Transverse colon (tissue), 4 donors: ENCODE measurements at regions not wholly inside any gene's neighbourhood (a gene's known extent, or its start where the extent isn't known, plus 50 kb on each side); places are given as distances from the start of the nearest gene placed in this dataset.

ENCODE experiments used
- DNase-seq: peaks from one replicate; pipeline ENCODE4 v3.0.0-alpha.2; 2019
- H3K27ac ChIP-seq, 4 donors: fragments of 200-600 bp; sonication (generic); 2 replicates each; pipeline ENCODE4 v1.5.1; 2016 to 2018; ENCODE audit warnings: inconsistent platforms in 4 of 4
- H3K27me3 ChIP-seq: fragments of 200-600 bp; sonication (generic); 2 replicates; pipeline ENCODE4 v1.5.1; 2017; ENCODE audit warnings: inconsistent platforms
- H3K36me3 ChIP-seq, 4 donors: fragments of 200-600 bp; sonication (generic); 2 replicates each; pipeline ENCODE4 v1.5.1; 2017 to 2019; ENCODE audit warnings: inconsistent platforms in 4 of 4
- H3K4me1 ChIP-seq, 4 donors: fragments of 200-600 bp; sonication (generic); 2 replicates each; pipeline ENCODE4 v1.5.1; 2017 to 2020; ENCODE audit warnings: inconsistent platforms in 4 of 4
- H3K4me3 ChIP-seq, 4 donors: fragments of 200-600 bp; sonication (generic); 1 replicate in 1 of 4; 2 replicates in 3 of 4; pipeline versions ENCODE4 v1.5.1 to v1.6.1; 2017 to 2019; ENCODE audit warnings: inconsistent platforms in 4 of 4
- H3K9me3 ChIP-seq, 2 donors: fragments of 200-600 bp; sonication (generic); 2 replicates each; pipeline ENCODE4 v1.5.1; 2017 to 2019; ENCODE audit warnings: inconsistent platforms in 2 of 2
- CTCF ChIP-seq, 5 experiments: fragments of 200-600 bp in 3 of 5; fragments of 450-650 bp in 2 of 5; sonication (generic) in 3 of 5; IDR thresholded peaks; 1 replicate in 2 of 5; 2 replicates in 3 of 5; pipeline ENCODE4 v1.5.1; 2016 to 2017; ENCODE audit warnings: antibody characterized with exemption in 5 of 5, inconsistent platforms in 3 of 5, mild to moderate bottlenecking in 2 of 5, moderate library complexity in 1 of 5
- EP300 ChIP-seq: sonication (generic); formaldehyde crosslinking; IDR thresholded peaks from one replicate; pipeline ENCODE4 v1.6.1; 2017; ENCODE audit warnings: antibody characterized with exemption, low read depth
- POLR2A ChIP-seq: fragments of 450-650 bp; IDR thresholded peaks from one replicate; pipeline ENCODE4 v1.6.1; 2016; ENCODE audit warnings: antibody characterized with exemption, mild to moderate bottlenecking, moderate library complexity
- POLR2AphosphoS5 ChIP-seq, 3 donors: sonication (generic); formaldehyde crosslinking; IDR thresholded peaks; one replicate each; pipeline ENCODE4 v1.6.1; 2016; ENCODE audit warnings: antibody characterized with exemption in 3 of 3
- WGBS, 2 donors: methylation state at CpG; one replicate each; pipeline ENCODE4 v1.1.5; 2018; ENCODE audit warnings: low coverage in 1 of 2; 5-methylcytosine and 5-hydroxymethylcytosine counted together
- in situ Hi-C, 4 donors: fragments of 200-750 bp; cut with MboI; loops; one replicate each; pipeline versions ENCODE4 v1.15.0 to v1.15.1; 2017; ENCODE audit warnings: low sequenced_read_pairs in 3 of 4, low pct_ligation_motif_present in 1 of 4, low pct_unique_long_range_greater_than_20kb in 1 of 4
- intact Hi-C: fragments of 100-400 bp; cut with DNase I; formaldehyde crosslinking; loops from one replicate; pipeline ENCODE4 v1.15.1; 2023; ENCODE audit warnings: low total_unique reads

- Histone ChIP-seq H3K4me1 (no peaks in the 10 kb centered on the region), H3K27me3 (no peaks in the 10 kb centered on the region), H3K36me3 (no peaks in the 10 kb centered on the region), H3K9me3 (no peaks in the 10 kb centered on the region), H3K4me3 (no peak overlapping the region), H3K27ac (no peak overlapping the region)
- intact Hi-C loops (no loop called here), in situ Hi-C loops (no loop called here)
- DNase-seq, result no peak
- TF ChIP-seq POLR2AphosphoS5 (IDR thresholded peaks at IDR 0.05) (no peak), EP300 (no peak), CTCF (IDR thresholded peaks at IDR 0.05) (no peak), POLR2A (no peak)
Observed at GRCh38 chr12:60391791-60392190, 796.0 kb downstream of the SLC16A7 start.

GRCh38 chr12:60393093-60393492, 797.3 kb downstream of the SLC16A7 start:
- no peak for DNase-seq
- H3K27me3 ChIP-seq, result no peaks in the 10 kb centered on the region
- in situ Hi-C loops (no loop called here), intact Hi-C loops (no loop called here)
- WGBS, 2 donors, result 70% methylated on average over 5 of the region's 5 CpGs; no CpG with 5 or more reads in 1 of the 2 donors
- no peak overlapping the region for H3K4me3 ChIP-seq
- TF ChIP-seq POLR2AphosphoS5 (IDR thresholded peaks at IDR 0.05), result no peak
- no peak for TF ChIP-seq CTCF (IDR thresholded peaks at IDR 0.05)
- no peak for TF ChIP-seq POLR2A
- no peak for TF ChIP-seq EP300
- H3K4me1 ChIP-seq, result no peaks in the 10 kb centered on the region
- H3K9me3 ChIP-seq, result no peaks in the 10 kb centered on the region
- H3K36me3 ChIP-seq, result no peaks in the 10 kb centered on the region
- no peak overlapping the region for H3K27ac ChIP-seq

GRCh38 chr12:60394665-60395064, 798.8 kb downstream of the SLC16A7 start:
- TF ChIP-seq POLR2AphosphoS5 (IDR thresholded peaks at IDR 0.05) (no peak), CTCF (IDR thresholded peaks at IDR 0.05) (no peak), POLR2A (no peak), EP300 (no peak)
- no peaks in the 10 kb centered on the region for H3K27me3 ChIP-seq
- no peaks in the 10 kb centered on the region for H3K36me3 ChIP-seq
- H3K9me3 ChIP-seq, result no peaks in the 10 kb centered on the region
- H3K4me1 ChIP-seq, result no peaks in the 10 kb centered on the region
- in situ Hi-C loops (no loop called here), intact Hi-C loops (no loop called here)
- 67 to 84% methylated on average over 1 to 2 of the region's 2 CpGs for WGBS, 2 donors
- no peak overlapping the region for H3K4me3 ChIP-seq
- DNase-seq, result no peak
- H3K27ac ChIP-seq, result no peak overlapping the region

- WGBS, 2 donors, result 64 to 100% methylated on average over 1 of the region's 1 CpG
- H3K36me3 ChIP-seq, result no peaks in the 10 kb centered on the region
Observed at GRCh38 chr12:60398547-60398946, 802.7 kb downstream of the SLC16A7 start.

More at GRCh38 chr12:60398547-60398946, 802.7 kb downstream of the SLC16A7 start:
- Histone ChIP-seq H3K4me1 (no peaks in the 10 kb centered on the region), H3K27me3 (no peaks in the 10 kb centered on the region), H3K4me3 (no peak overlapping the region), H3K27ac (no peak overlapping the region), H3K9me3 (peaks cover 0 to 2% of the 10 kb centered on the region in 2 donors)
- TF ChIP-seq POLR2AphosphoS5 (IDR thresholded peaks at IDR 0.05) (no peak), POLR2A (no peak), EP300 (no peak), CTCF (IDR thresholded peaks at IDR 0.05) (no peak)
- DNase-seq, result no peak
- in situ Hi-C loops, result no loop called here
- intact Hi-C loops, result no loop called here
